H7 (cell line): ENCODE measurements at regions not wholly inside any gene's neighbourhood (a gene's known extent, or its start where the extent isn't known, plus 50 kb on each side); places are given as distances from the start of the nearest gene placed in this dataset.
"Not testable (repeated sequence)": the region's sequence is repeated elsewhere in the genome, so short reads cannot be mapped to it uniquely, and the experiment has no call there.

Experiments used
- DNase-seq: peaks from one replicate; pipeline ENCODE4 v3.0.0; 2012
- H3K27me3 ChIP-seq: 2 replicates; pipeline ENCODE4 v1.6.0; 2011; ENCODE audit warnings: mild to moderate bottlenecking, low read length; ENCODE audit not compliant: control insufficient read depth, insufficient read depth
- H3K36me3 ChIP-seq: replicated peaks from 2 replicates; pipeline ENCODE4 v1.5.1; 2011; ENCODE audit warnings: low read length; ENCODE audit not compliant: control insufficient read depth, insufficient read depth
- H3K4me3 ChIP-seq: 2 replicates; pipeline ENCODE4 v1.5.1; 2011; ENCODE audit warnings: low read depth, mild to moderate bottlenecking, control low read depth, low read length, moderate library complexity; ENCODE audit not compliant: insufficient read depth

- Histone ChIP-seq H3K27me3 (no peaks in the 10 kb centered on the region), H3K36me3 (no peaks in the 10 kb centered on the region), H3K4me3 (no peak overlapping the region)
- no peak for DNase-seq
Observed at GRCh38 chr4:129788486-129788885, 692.5 kb downstream of the C4orf33 start.

DNA sequence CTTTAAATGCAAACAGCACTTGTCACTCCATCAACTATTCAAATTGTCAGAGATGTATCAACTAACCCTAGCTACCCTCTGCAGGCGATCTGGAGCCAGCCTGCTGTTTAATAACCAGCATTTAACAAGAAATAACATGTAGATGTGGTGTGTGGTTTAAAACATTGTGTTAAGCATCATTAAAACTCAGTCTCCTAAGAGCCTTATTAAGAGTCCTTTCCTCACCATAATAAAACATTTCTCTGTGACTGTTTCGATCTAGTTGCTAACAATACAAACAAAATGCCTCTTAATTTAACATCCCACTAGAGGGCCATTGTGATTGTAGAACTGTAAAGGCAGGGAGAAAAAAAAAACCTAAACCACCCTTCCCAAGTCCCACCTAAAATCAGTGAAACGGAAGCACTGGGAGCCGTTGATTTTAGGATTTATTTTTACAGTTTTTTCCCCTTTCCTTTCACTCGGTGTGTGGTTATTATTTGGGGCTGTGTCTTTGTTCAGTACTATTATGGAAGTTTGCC is 708.6 kb downstream of the C4orf33 start:
- Histone ChIP-seq H3K36me3 (no peaks in the 10 kb centered on the region), H3K27me3 (no peaks in the 10 kb centered on the region), H3K4me3 (no peak overlapping the region)
- DNase-seq = no peak

- DNase-seq = no peak
- Histone ChIP-seq H3K4me3 (no peak overlapping the region), H3K27me3 (no peaks in the 10 kb centered on the region), H3K36me3 (no peaks in the 10 kb centered on the region)
Observed at GRCh38 chr4:129806986-129807385, 711.0 kb downstream of the C4orf33 start.

GRCh38 chr4:129808242-129808641 is 712.3 kb downstream of the C4orf33 start:
- no peak overlapping the region for H3K4me3 ChIP-seq
- H3K27me3 ChIP-seq = no peaks in the 10 kb centered on the region
- no peaks in the 10 kb centered on the region for H3K36me3 ChIP-seq

GRCh38 chr4:129821073-129821472 is 725.1 kb downstream of the C4orf33 start:
- H3K27me3 ChIP-seq = no peaks in the 10 kb centered on the region
- DNase-seq = no peak
- H3K36me3 ChIP-seq = no peaks in the 10 kb centered on the region
- no peak overlapping the region for H3K4me3 ChIP-seq

More at GRCh38 chr4:129808242-129808641, 712.3 kb downstream of the C4orf33 start:
- no peak for DNase-seq

GRCh38 chr4:129821963-129822362 is 726.0 kb downstream of the C4orf33 start:
- no peaks in the 10 kb centered on the region for H3K36me3 ChIP-seq

GRCh38 chr4:129822701-129823100 is 726.7 kb downstream of the C4orf33 start:
- Histone ChIP-seq H3K4me3 (no peak overlapping the region), H3K27me3 (no peaks in the 10 kb centered on the region), H3K36me3 (no peaks in the 10 kb centered on the region)
- no peak for DNase-seq

More at GRCh38 chr4:129821963-129822362, 726.0 kb downstream of the C4orf33 start:
- Histone ChIP-seq H3K4me3 (no peak overlapping the region), H3K27me3 (no peaks in the 10 kb centered on the region)
- DNase-seq = no peak

DNA sequence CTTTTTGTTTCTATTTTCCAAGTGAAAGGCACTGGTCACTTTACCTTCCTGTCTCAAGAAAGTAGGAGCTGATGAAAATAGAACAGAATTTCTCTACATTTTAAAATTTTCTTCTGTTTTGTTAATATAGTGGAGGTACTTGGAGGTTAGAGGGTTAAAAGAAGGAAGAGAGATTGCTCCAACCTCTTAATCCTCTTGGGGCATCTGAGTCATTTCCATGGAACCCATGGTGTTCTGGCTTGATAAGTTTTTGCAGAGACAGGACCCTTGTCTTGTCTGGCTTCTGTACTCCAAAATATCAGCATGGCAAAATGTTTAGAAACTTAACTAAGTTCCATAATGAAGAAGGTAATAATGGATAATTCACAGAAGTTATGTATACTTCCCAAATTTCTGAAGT is 727.2 kb downstream of the C4orf33 start:
- Histone ChIP-seq H3K27me3 (no peaks in the 10 kb centered on the region), H3K36me3 (no peaks in the 10 kb centered on the region), H3K4me3 (no peak overlapping the region)
- no peak for DNase-seq

- DNase-seq = no peak
- Histone ChIP-seq H3K4me3 (no peak overlapping the region), H3K27me3 (no peaks in the 10 kb centered on the region), H3K36me3 (no peaks in the 10 kb centered on the region)
Observed at GRCh38 chr4:129829373-129829772, 733.4 kb downstream of the C4orf33 start.

GRCh38 chr4:129839687-129840086 is 743.7 kb downstream of the C4orf33 start:
- H3K4me3 ChIP-seq = no peak overlapping the region
- no peak for DNase-seq

GRCh38 chr4:129842096-129842495 is 746.1 kb downstream of the C4orf33 start:
- no peak for DNase-seq
- no peaks in the 10 kb centered on the region for H3K27me3 ChIP-seq
- H3K4me3 ChIP-seq = no peak overlapping the region
- no peaks in the 10 kb centered on the region for H3K36me3 ChIP-seq

More at GRCh38 chr4:129839687-129840086, 743.7 kb downstream of the C4orf33 start:
- Histone ChIP-seq H3K36me3 (no peaks in the 10 kb centered on the region), H3K27me3 (no peaks in the 10 kb centered on the region)

- H3K4me3 ChIP-seq = no peak overlapping the region
- DNase-seq = no peak
- H3K36me3 ChIP-seq = no peaks in the 10 kb centered on the region
- no peaks in the 10 kb centered on the region for H3K27me3 ChIP-seq
Observed at GRCh38 chr4:129852434-129852833, 756.5 kb downstream of the C4orf33 start.

DNA sequence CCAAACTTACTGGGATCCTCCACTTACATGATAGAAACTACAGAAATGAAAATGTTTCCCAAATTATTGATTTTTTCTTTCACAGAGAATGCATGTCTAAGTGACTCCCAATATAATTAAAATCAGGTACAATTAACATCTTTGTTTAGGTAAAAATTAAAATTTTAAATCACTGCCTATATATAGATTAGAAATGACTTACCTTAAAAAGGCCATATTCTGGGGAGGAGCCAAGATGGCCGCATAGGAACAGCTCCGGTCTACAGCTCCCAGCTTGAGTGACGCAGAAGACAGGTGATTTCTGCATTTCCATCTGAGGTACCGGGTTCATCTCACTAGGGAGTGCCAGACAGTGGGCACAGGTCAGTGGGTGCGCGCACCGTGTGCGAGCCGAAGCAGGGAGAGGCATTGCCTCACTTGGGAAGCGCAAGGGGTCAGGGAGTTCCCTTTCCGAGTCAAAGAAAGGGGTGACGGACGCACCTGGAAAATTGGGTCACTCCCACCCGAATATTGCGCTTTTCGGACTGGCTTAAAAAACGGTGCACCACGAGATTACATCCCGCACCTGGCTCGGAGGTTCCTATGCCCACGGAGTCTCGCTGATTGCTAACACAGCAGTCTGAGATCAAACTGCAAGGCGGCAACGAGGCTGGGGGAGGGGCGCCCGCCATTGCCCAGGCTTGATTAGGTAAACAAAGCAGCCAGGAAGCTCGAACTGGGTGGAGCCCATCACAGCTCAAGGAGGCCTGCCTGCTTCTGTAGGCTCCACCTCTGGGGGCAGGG is 757.9 kb downstream of the C4orf33 start:
- not testable (repeated sequence) for H3K27me3 ChIP-seq, H3K36me3 ChIP-seq, DNase-seq, H3K4me3 ChIP-seq

DNA sequence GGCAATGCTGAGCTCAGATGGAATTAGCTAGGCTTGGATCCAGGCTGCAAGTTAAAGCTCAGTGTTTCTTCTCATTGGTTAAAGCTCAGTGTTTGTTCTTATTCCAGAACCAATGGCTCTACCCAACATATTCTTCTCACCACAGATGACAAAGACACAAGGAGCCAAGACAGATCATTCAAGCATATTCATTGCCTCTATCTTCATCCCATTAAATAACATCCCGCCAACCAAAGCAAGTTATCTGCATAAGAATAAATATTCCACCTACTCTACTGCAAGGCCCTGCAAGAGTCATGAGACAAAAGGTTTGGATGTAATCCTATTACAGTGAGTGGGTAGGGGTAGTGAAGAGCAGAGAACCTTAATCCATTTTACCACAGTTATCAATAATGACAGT is 766.5 kb downstream of the C4orf33 start:
- peak; percentile 9 for DNase-seq
- Histone ChIP-seq H3K36me3 (no peaks in the 10 kb centered on the region), H3K27me3 (no peaks in the 10 kb centered on the region), H3K4me3 (no peak overlapping the region)

DNA sequence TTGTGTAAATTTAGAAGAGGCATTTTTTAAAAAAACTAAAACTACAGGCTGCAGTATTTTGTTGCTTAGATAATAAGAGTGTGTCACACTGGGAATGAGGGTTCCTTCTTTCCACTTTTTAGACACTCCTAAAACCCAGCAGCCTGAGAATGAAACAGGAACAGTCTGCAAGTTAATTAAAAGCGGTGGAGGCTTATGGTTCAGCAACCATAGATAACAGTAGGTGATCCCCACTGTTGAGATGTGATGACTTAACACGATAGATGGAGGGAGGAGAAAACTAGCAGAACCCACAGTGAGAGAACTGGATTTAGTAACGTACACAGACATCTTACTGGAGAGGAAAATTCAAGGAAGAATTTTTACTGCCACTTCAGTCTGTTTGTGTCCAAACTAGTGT is 767.3 kb downstream of the C4orf33 start:
- H3K27me3 ChIP-seq = no peaks in the 10 kb centered on the region
- no peaks in the 10 kb centered on the region for H3K36me3 ChIP-seq
- no peak for DNase-seq
- no peak overlapping the region for H3K4me3 ChIP-seq
